ENCODE measurements at regions not wholly inside any gene's neighbourhood (a gene's known extent, or its start where the extent isn't known, plus 50 kb on each side); places are given as distances from the start of the nearest gene placed in this dataset.

DNA sequence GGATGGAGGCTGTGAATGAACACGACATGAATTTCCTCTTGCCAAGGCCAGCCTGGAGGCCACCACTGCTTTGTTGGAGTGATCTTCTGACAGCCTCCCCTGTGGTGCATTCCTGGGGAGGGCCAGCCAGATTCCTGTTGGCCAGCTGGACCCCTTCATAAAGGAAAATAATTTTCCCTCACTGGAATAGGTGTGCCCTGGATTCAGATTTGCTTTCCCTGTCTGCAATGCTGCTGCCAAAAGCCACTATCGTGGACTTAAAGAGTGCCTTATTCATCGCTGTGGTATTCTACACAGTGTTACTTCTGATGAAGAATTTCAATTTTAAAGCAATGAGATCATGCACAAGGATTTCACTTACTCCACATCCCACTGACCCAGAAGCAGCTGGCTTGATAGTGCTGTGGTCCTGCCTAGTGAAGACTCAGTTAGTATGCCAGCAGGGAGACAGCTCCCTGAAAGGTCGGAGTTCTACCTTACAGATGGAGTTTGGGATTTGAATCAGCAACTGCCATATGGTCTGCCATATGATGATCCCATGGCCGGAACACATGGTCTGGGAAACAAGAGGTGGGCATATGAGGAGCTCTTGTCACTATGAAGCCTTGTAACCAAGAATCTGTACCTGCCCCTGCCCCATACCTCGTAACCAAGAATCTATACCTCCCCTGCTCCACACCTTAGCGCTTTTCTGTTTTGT lies 145.2 kb downstream of the KLF13 start:
- DNase-seq (ENCODE audit: extremely low spot score) = no peak
- ChIA-PET POLR2A (interaction anchor here (0.6 kb wide), 1 partner anchor 31 kb away, joined by 5 read pairs; no protein-coding TSS in a partner anchor), CTCF (interaction anchor here (1.1 to 14.6 kb wide), 5 partner anchors 11 to 266 kb away, joined by 3 to 158 read pairs (median 54); no protein-coding TSS in a partner anchor)
- TF ChIP-seq, protein P1, sequence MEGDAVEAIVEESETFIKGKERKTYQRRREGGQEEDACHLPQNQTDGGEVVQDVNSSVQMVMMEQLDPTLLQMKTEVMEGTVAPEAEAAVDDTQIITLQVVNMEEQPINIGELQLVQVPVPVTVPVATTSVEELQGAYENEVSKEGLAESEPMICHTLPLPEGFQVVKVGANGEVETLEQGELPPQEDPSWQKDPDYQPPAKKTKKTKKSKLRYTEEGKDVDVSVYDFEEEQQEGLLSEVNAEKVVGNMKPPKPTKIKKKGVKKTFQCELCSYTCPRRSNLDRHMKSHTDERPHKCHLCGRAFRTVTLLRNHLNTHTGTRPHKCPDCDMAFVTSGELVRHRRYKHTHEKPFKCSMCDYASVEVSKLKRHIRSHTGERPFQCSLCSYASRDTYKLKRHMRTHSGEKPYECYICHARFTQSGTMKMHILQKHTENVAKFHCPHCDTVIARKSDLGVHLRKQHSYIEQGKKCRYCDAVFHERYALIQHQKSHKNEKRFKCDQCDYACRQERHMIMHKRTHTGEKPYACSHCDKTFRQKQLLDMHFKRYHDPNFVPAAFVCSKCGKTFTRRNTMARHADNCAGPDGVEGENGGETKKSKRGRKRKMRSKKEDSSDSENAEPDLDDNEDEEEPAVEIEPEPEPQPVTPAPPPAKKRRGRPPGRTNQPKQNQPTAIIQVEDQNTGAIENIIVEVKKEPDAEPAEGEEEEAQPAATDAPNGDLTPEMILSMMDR (IDR thresholded peaks at IDR 0.05; ENCODE audit: control extremely low read depth, extremely low read depth, low read depth, missing control alignments) = no peak

- ChIA-PET POLR2A (interaction anchor here (0.6 kb wide), 1 partner anchor 32 kb away, joined by 5 read pairs; no protein-coding TSS in a partner anchor), CTCF (interaction anchor here (1.1 to 14.6 kb wide), 8 partner anchors 10 to 267 kb away, joined by 3 to 158 read pairs (median 14); no protein-coding TSS in a partner anchor)
- DNase-seq (ENCODE audit: extremely low spot score) = peak; percentile 83
- TF ChIP-seq, protein P1 (IDR thresholded peaks at IDR 0.05; ENCODE audit: control extremely low read depth, extremely low read depth, low read depth, missing control alignments) = no peak
These were observed 146.2 kb downstream of the KLF13 start for GRCh38 chr15:31472636-31473384.

DNA sequence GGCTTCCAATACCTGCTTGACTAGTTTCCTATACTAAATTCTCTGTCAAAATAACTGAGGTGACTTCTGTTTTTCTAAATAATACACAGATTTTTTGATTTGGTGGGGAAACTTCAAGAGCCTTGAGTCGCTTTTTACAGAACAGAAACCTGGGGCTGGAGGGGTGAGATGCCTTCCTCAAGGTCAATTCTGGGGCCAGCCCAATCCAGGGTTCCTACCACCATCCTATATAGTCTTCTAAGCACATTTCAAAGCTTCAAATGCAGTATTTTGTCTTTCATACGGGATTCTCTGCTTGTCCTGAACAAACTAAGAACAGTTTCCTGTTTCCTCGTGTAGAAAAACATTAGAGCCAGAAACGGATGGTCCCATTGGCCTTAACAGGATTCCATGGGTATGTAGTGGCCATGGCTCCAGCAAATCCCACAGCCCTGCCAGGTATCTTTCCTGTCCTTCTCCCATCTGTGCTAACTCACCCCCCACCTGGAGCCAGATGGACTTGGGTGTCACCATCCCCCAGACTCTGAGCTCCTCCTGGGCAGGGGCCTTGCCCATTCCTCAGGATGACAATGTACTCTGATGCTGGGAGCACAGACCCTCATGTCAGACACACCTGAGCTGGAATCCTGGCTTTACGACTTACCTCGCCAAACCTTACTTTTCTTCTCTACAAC lies 146.9 kb downstream of the KLF13 start:
- ChIA-PET CTCF (interaction anchor here (1.1 to 14.6 kb wide), 9 partner anchors 10 to 259 kb away, joined by 3 to 158 read pairs (median 5); no protein-coding TSS in a partner anchor), POLR2A (interaction anchor here (1.2 kb wide), 1 partner anchor 30 kb away, joined by 3 read pairs; no protein-coding TSS in a partner anchor)
- no peak for DNase-seq (ENCODE audit: extremely low spot score)
- TF ChIP-seq, protein P1 (IDR thresholded peaks at IDR 0.05; ENCODE audit: control extremely low read depth, extremely low read depth, low read depth, missing control alignments) = no peak

DNA sequence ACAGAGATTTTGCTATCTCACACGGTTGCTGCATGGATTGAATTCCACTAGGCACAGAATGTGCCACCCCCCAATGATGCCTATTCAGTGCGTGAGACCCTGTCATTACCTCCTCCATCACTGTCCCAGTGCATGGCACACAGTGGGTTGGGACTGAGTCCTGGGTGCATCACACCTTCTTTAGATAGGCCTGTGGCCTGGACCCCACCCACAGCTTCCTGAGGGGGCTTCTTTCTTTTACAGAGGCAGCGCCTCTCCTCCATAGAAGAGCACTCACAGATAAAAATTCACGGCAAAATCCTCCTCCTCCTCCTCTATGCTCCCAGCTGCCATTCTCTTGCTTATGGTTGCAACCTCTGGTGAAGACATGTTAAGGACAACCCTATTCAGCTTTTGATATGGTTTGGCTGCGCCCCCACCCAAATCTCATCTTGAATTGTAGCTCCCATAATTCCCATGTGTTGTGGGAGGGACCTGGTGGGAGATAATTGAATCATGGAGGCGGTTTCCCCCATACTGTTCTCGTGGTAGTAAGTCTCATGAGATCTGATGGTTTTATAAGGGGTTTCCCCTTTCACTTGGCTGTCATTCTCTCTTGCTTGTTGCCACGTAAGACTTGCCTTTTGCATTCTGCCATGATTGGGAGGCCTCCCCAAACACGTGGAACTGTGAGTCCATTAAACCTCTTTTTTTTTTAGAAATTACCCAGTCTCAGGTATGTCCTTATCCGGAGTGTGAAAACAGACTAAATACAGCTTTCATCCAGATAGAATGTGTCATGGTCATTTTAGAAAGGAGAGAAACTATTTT lies 147.6 kb downstream of the KLF13 start:
- ChIA-PET POLR2A (interaction anchor here (1.2 kb wide), 1 partner anchor 31 kb away, joined by 3 read pairs; no protein-coding TSS in a partner anchor), CTCF (interaction anchor here (1.1 to 14.6 kb wide), 8 partner anchors 9 to 259 kb away, joined by 3 to 158 read pairs (median 14); no protein-coding TSS in a partner anchor)
- TF ChIP-seq, protein P1 (IDR thresholded peaks at IDR 0.05; ENCODE audit: control extremely low read depth, extremely low read depth, low read depth, missing control alignments) = no peak
- no peak for DNase-seq (ENCODE audit: extremely low spot score)

DNA sequence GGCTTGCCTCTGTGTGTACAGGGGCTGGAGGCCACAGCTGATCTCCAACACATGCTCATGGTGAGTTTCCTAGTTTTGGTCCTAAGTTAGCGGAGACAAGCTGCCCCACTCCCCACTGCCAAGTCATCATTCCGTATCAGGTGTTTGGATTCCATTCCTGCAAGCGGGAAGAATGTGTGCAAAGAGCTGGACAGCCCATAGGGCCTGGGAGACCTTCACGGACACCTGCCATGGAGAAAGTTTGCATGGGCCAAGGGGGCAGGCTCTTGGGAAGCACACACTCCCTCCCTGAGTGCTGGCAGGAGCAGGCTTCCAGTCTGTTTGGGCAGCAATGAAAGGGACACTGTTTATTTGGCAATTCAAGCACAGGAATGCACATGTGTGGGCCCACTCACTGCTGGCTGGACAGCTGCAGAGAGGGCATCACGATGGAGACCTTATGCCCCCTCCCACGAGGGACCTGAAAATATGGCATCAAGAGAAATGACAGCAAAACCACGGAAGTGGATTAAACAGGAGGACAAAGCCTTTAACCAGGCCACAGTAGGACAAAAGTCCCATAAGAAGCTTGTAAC lies 149.7 kb downstream of the KLF13 start:
- TF ChIP-seq, protein P1 (IDR thresholded peaks at IDR 0.05; ENCODE audit: control extremely low read depth, extremely low read depth, low read depth, missing control alignments) = no peak
- CTCF ChIA-PET = interaction anchor here (8.5 to 14.6 kb wide), 3 partner anchors 12 to 37 kb away, joined by 54 to 158 read pairs (median 118); no protein-coding TSS in a partner anchor
- DNase-seq (ENCODE audit: extremely low spot score) = no peak
- POLR2A ChIA-PET = no interaction called here

Measured in GM10248 (cell line).